ENCODE measurements at regions not wholly inside any gene's neighbourhood (a gene's known extent, or its start where the extent isn't known, plus 50 kb on each side); places are given as distances from the start of the nearest gene placed in this dataset.

DNA sequence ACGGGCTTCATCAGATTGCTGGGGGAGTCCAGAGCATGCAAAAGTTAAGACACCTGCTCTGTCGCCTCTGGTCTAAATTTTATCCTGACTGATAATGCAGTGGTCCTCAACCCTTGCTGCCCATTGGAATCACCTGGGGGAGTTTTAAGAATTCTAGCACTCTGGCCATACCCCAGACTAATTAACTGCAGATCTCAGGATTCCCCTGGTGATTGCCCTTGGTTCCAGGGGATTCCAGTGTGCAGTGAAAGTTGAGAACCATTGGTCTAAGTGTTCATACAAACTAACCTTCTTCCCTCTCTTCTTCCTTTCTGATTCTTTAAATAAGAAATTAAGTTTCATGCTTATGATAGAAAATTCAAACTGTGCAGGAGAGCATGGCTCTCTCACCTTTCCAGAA is 105.7 kb upstream of the MGAT5 start:
- no peaks in the 10 kb centered on the region for H3K27me3 ChIP-seq (ENCODE audit: control insufficient read depth in 2 of 2, insufficient read depth in 2 of 2, low read length in 2 of 2)
- ATAC-seq: no peak
- H4K20me1 ChIP-seq (replicated peaks; ENCODE audit: control insufficient read depth, insufficient read depth, low read length): no peaks in the 10 kb centered on the region
- no peak for DNase-seq (ENCODE audit: extremely low read depth in 1 of 4, low spot score in 3 of 4)
- in situ Hi-C loops (cut with MboI) (no loop called here), intact Hi-C loops (cut with micrococcal nuclease) (loop anchor here (5.0 kb wide), 1 partner anchor 49 kb away; no protein-coding TSS in a partner anchor)
- ChIA-PET CTCF (ENCODE audit: low intra/inter-chr PET ratio) (no interaction called here), POLR2A (interaction anchor here (0.7 kb wide), 1 partner anchor 29 kb away, joined by 3 read pairs; no protein-coding TSS in a partner anchor)
- 63% methylated on average over 2 of the region's 2 CpGs for whole genome bisulfite sequencing (ENCODE audit: insufficient coverage, low coverage, missing lambda C conversion rate)
- BruUV-seq (replicated peaks): no TSS peak
- H3K4me2 ChIP-seq (ENCODE audit: insufficient read depth, low read length): no peak overlapping the region
- no peak overlapping the region for H3K9ac ChIP-seq (ENCODE audit: insufficient read depth in 1 of 2, low read depth in 2 of 2, low read length in 2 of 2)
- no peak overlapping the region for H3K27ac ChIP-seq (ENCODE audit: extremely low read depth, low read depth, low read length)
- TF ChIP-seq CXXC5 (CRISPR knock-in tag; IDR thresholded peaks at IDR 0.05) (no peak), FOXK2 (conservative IDR thresholded peaks at IDR 0.05 in 1 of 2, IDR thresholded peaks at IDR 0.05 in 1 of 2; ENCODE audit: low read depth in 2 of 2) (no peak), ZNF668 (CRISPR knock-in tag; IDR thresholded peaks at IDR 0.05) (no peak), RFX5 (IDR thresholded peaks at IDR 0.05; ENCODE audit: low read depth, low read length) (no peak), EP300 (IDR thresholded peaks at IDR 0.05; ENCODE audit: low read length) (no peak), ZNF384 (IDR thresholded peaks at IDR 0.05; ENCODE audit: low read depth, low read length) (no peak)
- TF ChIP-seq, protein P1, sequence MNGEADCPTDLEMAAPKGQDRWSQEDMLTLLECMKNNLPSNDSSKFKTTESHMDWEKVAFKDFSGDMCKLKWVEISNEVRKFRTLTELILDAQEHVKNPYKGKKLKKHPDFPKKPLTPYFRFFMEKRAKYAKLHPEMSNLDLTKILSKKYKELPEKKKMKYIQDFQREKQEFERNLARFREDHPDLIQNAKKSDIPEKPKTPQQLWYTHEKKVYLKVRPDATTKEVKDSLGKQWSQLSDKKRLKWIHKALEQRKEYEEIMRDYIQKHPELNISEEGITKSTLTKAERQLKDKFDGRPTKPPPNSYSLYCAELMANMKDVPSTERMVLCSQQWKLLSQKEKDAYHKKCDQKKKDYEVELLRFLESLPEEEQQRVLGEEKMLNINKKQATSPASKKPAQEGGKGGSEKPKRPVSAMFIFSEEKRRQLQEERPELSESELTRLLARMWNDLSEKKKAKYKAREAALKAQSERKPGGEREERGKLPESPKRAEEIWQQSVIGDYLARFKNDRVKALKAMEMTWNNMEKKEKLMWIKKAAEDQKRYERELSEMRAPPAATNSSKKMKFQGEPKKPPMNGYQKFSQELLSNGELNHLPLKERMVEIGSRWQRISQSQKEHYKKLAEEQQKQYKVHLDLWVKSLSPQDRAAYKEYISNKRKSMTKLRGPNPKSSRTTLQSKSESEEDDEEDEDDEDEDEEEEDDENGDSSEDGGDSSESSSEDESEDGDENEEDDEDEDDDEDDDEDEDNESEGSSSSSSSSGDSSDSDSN (IDR thresholded peaks at IDR 0.05; ENCODE audit: borderline replicate concordance in 1 of 2, low read depth in 2 of 2, low read length in 2 of 2): no peak
- TF ChIP-seq, protein P2, sequence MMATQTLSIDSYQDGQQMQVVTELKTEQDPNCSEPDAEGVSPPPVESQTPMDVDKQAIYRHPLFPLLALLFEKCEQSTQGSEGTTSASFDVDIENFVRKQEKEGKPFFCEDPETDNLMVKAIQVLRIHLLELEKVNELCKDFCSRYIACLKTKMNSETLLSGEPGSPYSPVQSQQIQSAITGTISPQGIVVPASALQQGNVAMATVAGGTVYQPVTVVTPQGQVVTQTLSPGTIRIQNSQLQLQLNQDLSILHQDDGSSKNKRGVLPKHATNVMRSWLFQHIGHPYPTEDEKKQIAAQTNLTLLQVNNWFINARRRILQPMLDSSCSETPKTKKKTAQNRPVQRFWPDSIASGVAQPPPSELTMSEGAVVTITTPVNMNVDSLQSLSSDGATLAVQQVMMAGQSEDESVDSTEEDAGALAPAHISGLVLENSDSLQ (IDR thresholded peaks at IDR 0.05): no peak
- TF ChIP-seq, protein P3, sequence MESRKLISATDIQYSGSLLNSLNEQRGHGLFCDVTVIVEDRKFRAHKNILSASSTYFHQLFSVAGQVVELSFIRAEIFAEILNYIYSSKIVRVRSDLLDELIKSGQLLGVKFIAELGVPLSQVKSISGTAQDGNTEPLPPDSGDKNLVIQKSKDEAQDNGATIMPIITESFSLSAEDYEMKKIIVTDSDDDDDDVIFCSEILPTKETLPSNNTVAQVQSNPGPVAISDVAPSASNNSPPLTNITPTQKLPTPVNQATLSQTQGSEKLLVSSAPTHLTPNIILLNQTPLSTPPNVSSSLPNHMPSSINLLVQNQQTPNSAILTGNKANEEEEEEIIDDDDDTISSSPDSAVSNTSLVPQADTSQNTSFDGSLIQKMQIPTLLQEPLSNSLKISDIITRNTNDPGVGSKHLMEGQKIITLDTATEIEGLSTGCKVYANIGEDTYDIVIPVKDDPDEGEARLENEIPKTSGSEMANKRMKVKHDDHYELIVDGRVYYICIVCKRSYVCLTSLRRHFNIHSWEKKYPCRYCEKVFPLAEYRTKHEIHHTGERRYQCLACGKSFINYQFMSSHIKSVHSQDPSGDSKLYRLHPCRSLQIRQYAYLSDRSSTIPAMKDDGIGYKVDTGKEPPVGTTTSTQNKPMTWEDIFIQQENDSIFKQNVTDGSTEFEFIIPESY (CRISPR knock-in tag; IDR thresholded peaks at IDR 0.05): no peak
- TF ChIP-seq, protein P4, sequence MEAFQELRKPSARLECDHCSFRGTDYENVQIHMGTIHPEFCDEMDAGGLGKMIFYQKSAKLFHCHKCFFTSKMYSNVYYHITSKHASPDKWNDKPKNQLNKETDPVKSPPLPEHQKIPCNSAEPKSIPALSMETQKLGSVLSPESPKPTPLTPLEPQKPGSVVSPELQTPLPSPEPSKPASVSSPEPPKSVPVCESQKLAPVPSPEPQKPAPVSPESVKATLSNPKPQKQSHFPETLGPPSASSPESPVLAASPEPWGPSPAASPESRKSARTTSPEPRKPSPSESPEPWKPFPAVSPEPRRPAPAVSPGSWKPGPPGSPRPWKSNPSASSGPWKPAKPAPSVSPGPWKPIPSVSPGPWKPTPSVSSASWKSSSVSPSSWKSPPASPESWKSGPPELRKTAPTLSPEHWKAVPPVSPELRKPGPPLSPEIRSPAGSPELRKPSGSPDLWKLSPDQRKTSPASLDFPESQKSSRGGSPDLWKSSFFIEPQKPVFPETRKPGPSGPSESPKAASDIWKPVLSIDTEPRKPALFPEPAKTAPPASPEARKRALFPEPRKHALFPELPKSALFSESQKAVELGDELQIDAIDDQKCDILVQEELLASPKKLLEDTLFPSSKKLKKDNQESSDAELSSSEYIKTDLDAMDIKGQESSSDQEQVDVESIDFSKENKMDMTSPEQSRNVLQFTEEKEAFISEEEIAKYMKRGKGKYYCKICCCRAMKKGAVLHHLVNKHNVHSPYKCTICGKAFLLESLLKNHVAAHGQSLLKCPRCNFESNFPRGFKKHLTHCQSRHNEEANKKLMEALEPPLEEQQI (IDR thresholded peaks at IDR 0.05): no peak
- H2AFZ ChIP-seq (ENCODE audit: low read depth, low read length): no peak overlapping the region
- no peaks in the 10 kb centered on the region for H3K79me2 ChIP-seq (ENCODE audit: control insufficient read depth, insufficient read depth, low read length)
- no peaks in the 10 kb centered on the region for H3K36me3 ChIP-seq (ENCODE audit: control insufficient read depth, insufficient read depth, low read length)
- H3K9me3 ChIP-seq (replicated peaks; ENCODE audit: control insufficient read depth, insufficient read depth, low read depth, low read length): no peaks in the 10 kb centered on the region
- FAIRE-seq: peak; percentile 26
- H3K9me1 ChIP-seq (ENCODE audit: control insufficient read depth, insufficient read depth, low read length): no peaks in the 10 kb centered on the region
- peaks cover 21 to 25% of the 10 kb centered on the region in 2 experiments for H3K4me1 ChIP-seq (replicated peaks in 1 of 2; ENCODE audit: control insufficient read depth in 2 of 2, insufficient read depth in 2 of 2, low read length in 2 of 2)
- no peak overlapping the region for H3K4me3 ChIP-seq
